Posterior vena cava (tissue), 2 donors: ENCODE measurements at regions not wholly inside any gene's neighbourhood (a gene's known extent, or its start where the extent isn't known, plus 50 kb on each side); places are given as distances from the start of the nearest gene placed in this dataset.

Experiments used
- DNase-seq: peaks from one replicate; pipeline ENCODE4 v3.0.0-alpha.2; 2020; ENCODE audit warnings: low spot score
- intact Hi-C, 2 donors: fragments of 100-400 bp; cut with DNase I; formaldehyde crosslinking; loops; one replicate each; pipeline versions ENCODE4 v1.14.1 to v1.14.2; 2022 to 2023
- donor health status: DM: yes; HTN: yes; CAD: no.
- donor health status: DM: yes; HTN: yes; CAD: no.

GRCh38 chr5:51449026-51449425 lies 65.8 kb downstream of the ISL1 start:
- intact Hi-C loops = no loop called here
- DNase-seq = no peak

- no peak for DNase-seq
- intact Hi-C loops = no loop called here
These were observed 69.3 kb downstream of the ISL1 start for GRCh38 chr5:51452562-51452961.

- DNase-seq = no peak
- intact Hi-C loops = no loop called here
These were observed 81.9 kb downstream of the ISL1 start for GRCh38 chr5:51465165-51465564.

- intact Hi-C loops = no loop called here
- no peak for DNase-seq
These were observed 83.0 kb downstream of the ISL1 start for GRCh38 chr5:51466214-51466613.

- intact Hi-C loops = no loop called here
- DNase-seq = no peak
These were observed 84.9 kb downstream of the ISL1 start for GRCh38 chr5:51468196-51468595.

GRCh38 chr5:51471630-51472029 lies 88.4 kb downstream of the ISL1 start:
- intact Hi-C loops = no loop called here
- no peak for DNase-seq

GRCh38 chr5:51472472-51472871 lies 89.2 kb downstream of the ISL1 start:
- DNase-seq = no peak
- intact Hi-C loops = no loop called here

GRCh38 chr5:51475628-51476027 lies 92.4 kb downstream of the ISL1 start:
- DNase-seq = no peak
- intact Hi-C loops = no loop called here

- intact Hi-C loops = no loop called here
- DNase-seq = no peak
These were observed 93.2 kb downstream of the ISL1 start for GRCh38 chr5:51476431-51476830.

GRCh38 chr5:51479840-51480239 lies 96.6 kb downstream of the ISL1 start:
- no peak for DNase-seq
- intact Hi-C loops = no loop called here

- intact Hi-C loops = no loop called here
- no peak for DNase-seq
These were observed 101.1 kb downstream of the ISL1 start for GRCh38 chr5:51484326-51484725.

- no peak for DNase-seq
- intact Hi-C loops = no loop called here
These were observed 102.9 kb downstream of the ISL1 start for GRCh38 chr5:51486158-51486557.

GRCh38 chr5:51487952-51488351 lies 104.7 kb downstream of the ISL1 start:
- no peak for DNase-seq
- intact Hi-C loops = no loop called here

- intact Hi-C loops = no loop called here
- DNase-seq = no peak
These were observed 105.8 kb downstream of the ISL1 start for GRCh38 chr5:51488803-51489642.

GRCh38 chr5:51494821-51495220 lies 111.6 kb downstream of the ISL1 start:
- intact Hi-C loops = no loop called here
- DNase-seq = no peak

- intact Hi-C loops = no loop called here
- DNase-seq = no peak
These were observed 112.4 kb downstream of the ISL1 start for GRCh38 chr5:51495672-51496071.

GRCh38 chr5:51517838-51518237 lies 134.6 kb downstream of the ISL1 start:
- intact Hi-C loops = no loop called here
- DNase-seq = no peak

- intact Hi-C loops = no loop called here
- no peak for DNase-seq
These were observed 135.4 kb downstream of the ISL1 start for GRCh38 chr5:51518607-51519006.

- DNase-seq = no peak
- intact Hi-C loops = no loop called here
These were observed 138.3 kb downstream of the ISL1 start for GRCh38 chr5:51521583-51521982.

GRCh38 chr5:51539232-51539631 lies 156.0 kb downstream of the ISL1 start:
- no peak for DNase-seq
- intact Hi-C loops = no loop called here

GRCh38 chr5:51544031-51544785 lies 161.0 kb downstream of the ISL1 start:
- no peak for DNase-seq
- intact Hi-C loops = no loop called here
